SK-N-MC (cell line): ENCODE measurements at regions not wholly inside any gene's neighbourhood (a gene's known extent, or its start where the extent isn't known, plus 50 kb on each side); places are given as distances from the start of the nearest gene placed in this dataset.

Experiments
- EZH2 ChIP-seq: fragments of 200-600 bp; sonication (generic); IDR thresholded peaks from one replicate; pipeline ENCODE4 v1.6.1; 2017; ENCODE audit warnings: antibody characterized with exemption
- FOXP2 ChIP-seq: optimal IDR thresholded peaks from 2 replicates; pipeline ENCODE3; 2011; ENCODE audit warnings: mild to moderate bottlenecking, moderate library complexity; ENCODE audit not compliant: insufficient read depth; ENCODE audit errors: extremely low read length, control extremely low read depth
- POLR2AphosphoS5 ChIP-seq: IDR thresholded peaks from 2 replicates; pipeline ENCODE4 v1.6.1; 2012; ENCODE audit warnings: mild to moderate bottlenecking, low read depth, low read length, borderline replicate concordance

DNA sequence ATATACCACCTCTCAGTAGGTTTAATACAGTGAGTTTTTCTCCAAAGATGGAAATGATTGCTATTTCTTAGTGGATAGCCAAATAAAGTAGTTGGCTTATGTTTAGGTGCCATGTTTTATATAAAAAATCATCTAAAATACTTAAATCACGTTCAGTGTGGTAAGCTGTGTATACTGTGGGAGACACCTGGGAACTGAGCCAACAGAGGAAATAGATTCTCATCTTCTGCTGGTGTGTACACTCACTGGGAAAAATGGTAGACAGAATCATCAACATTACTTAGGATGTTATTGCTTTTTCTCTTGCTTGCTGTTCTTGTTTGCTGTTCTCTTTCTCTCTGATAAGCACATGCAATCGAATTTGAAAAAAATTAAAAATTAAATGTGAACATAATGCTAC, 112.6 kb upstream of the MB21D2 start:
- TF ChIP-seq EZH2, result no peak
- TF ChIP-seq POLR2AphosphoS5, result no peak
- TF ChIP-seq FOXP2, result no peak
